ENCODE measurements at regions not wholly inside any gene's neighbourhood (a gene's known extent, or its start where the extent isn't known, plus 50 kb on each side); places are given as distances from the start of the nearest gene placed in this dataset.

DNA sequence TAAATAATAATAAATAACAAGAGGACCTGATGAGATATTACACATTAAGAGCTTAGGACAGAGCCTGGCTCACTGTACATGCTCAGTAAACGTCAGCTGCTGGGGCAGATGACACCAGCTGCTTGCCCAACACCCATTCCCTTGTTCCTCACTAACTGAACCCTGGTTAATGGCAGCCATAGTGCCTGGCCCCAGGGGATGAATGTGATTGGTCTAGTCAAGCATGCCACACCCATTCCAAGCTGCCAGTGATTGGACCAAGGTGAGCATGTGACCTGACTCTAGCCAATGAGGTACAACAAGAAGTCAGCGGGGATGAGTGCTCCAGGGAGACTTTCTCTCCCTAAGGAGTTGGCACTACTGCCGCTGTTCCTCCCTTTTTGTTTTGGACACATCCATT, 85.1 kb upstream of the PTPN1 start:
- H3K4me2 ChIP-seq (ENCODE audit: low read depth, low read length, poor library complexity, severe bottlenecking), result no peak overlapping the region
- TF ChIP-seq EZH2phosphoT487 (conservative IDR thresholded peaks at IDR 0.05; ENCODE audit: low read length) (no peak), CTCF (IDR thresholded peaks at IDR 0.05; ENCODE audit: insufficient read depth, low read length, poor library complexity, severe bottlenecking) (no peak)
- H3K4me3 ChIP-seq (ENCODE audit: insufficient read depth, low read length, poor library complexity, severe bottlenecking), result no peak overlapping the region
- H3K27me3 ChIP-seq (ENCODE audit: low read length), result no peaks in the 10 kb centered on the region
- no peaks in the 10 kb centered on the region for H3K36me3 ChIP-seq (ENCODE audit: low read length)
- H3K79me2 ChIP-seq (ENCODE audit: insufficient read depth, low read length), result no peaks in the 10 kb centered on the region
- no peak overlapping the region for H3K9ac ChIP-seq (ENCODE audit: low read length)
- H3F3A ChIP-seq (ENCODE audit: insufficient read depth), result no peaks in the 10 kb centered on the region
- no peak overlapping the region for H2AFZ ChIP-seq (ENCODE audit: low read depth, low read length, severe bottlenecking)
- no peaks in the 10 kb centered on the region for H4K20me1 ChIP-seq (ENCODE audit: low read depth, low read length)
- no peak overlapping the region for H3K27ac ChIP-seq (ENCODE audit: low read depth, low read length)
- H3K9me2 ChIP-seq (replicated peaks; ENCODE audit: insufficient read depth, low read length), result no peaks in the 10 kb centered on the region
- no peaks in the 10 kb centered on the region for H3K9me3 ChIP-seq (ENCODE audit: insufficient read depth, low read length)

DNA sequence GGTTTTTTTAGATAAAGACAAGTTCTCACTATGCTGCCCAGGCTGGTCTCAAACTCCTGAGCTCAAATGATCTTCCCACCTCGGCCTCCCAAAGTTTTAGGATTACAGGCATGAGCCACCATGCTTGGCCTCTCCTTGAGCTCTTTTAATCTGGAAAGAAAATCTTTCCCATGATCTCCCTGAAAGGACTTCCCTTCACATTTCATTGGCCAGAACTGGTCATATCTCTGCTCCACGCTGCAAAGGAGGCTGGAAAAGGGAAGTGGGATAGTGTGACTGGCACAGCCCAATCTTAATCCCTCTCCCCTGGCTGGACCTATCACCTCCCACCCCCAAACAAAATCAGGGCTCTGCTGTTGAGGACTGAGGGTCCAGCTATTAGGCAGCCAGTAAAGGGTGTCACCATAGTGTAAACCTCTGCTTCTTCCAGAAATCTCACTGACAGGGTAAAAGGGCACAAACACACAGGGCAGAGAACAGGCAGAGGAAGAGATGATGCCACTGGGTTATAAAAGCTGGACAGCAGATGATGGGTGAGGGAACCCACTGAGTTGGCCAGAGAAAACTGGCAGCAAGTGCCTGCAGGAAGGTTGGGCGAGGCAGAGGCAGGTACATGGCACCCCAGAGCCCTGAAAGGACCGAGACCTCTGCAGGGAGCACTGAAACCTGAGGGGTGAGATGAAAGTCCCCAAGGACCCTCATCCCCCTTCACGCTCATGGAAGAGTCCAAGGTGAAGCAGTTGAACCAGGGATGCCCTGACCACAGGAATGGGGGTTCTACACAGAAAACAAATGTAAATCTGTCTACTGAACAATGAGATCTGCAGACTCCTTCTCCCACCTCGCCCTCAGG, 83.1 kb upstream of the PTPN1 start:
- H3K4me2 ChIP-seq (ENCODE audit: low read depth, low read length, poor library complexity, severe bottlenecking), result no peak overlapping the region
- TF ChIP-seq CTCF (IDR thresholded peaks at IDR 0.05; ENCODE audit: insufficient read depth, low read length, poor library complexity, severe bottlenecking) (no peak), EZH2phosphoT487 (conservative IDR thresholded peaks at IDR 0.05; ENCODE audit: low read length) (no peak)
- no peaks in the 10 kb centered on the region for H3K9me3 ChIP-seq (ENCODE audit: insufficient read depth, low read length)
- no peaks in the 10 kb centered on the region for H3K79me2 ChIP-seq (ENCODE audit: insufficient read depth, low read length)
- H4K20me1 ChIP-seq (ENCODE audit: low read depth, low read length), result no peaks in the 10 kb centered on the region
- no peak overlapping the region for H2AFZ ChIP-seq (ENCODE audit: low read depth, low read length, severe bottlenecking)
- no peak overlapping the region for H3K4me3 ChIP-seq (ENCODE audit: insufficient read depth, low read length, poor library complexity, severe bottlenecking)
- H3K27me3 ChIP-seq (ENCODE audit: low read length), result no peaks in the 10 kb centered on the region
- H3F3A ChIP-seq (ENCODE audit: insufficient read depth), result no peaks in the 10 kb centered on the region
- no peak overlapping the region for H3K9ac ChIP-seq (ENCODE audit: low read length)
- H3K9me2 ChIP-seq (replicated peaks; ENCODE audit: insufficient read depth, low read length), result no peaks in the 10 kb centered on the region
- H3K36me3 ChIP-seq (ENCODE audit: low read length), result no peaks in the 10 kb centered on the region
- H3K27ac ChIP-seq (ENCODE audit: low read depth, low read length), result no peak overlapping the region

GRCh38 chr20:50427719-50428083, 82.5 kb upstream of the PTPN1 start:
- Histone ChIP-seq H3K27me3 (ENCODE audit: low read length) (no peaks in the 10 kb centered on the region), H4K20me1 (ENCODE audit: low read depth, low read length) (no peaks in the 10 kb centered on the region), H3K4me2 (ENCODE audit: low read depth, low read length, poor library complexity, severe bottlenecking) (no peak overlapping the region), H3K79me2 (ENCODE audit: insufficient read depth, low read length) (no peaks in the 10 kb centered on the region), H2AFZ (ENCODE audit: low read depth, low read length, severe bottlenecking) (no peak overlapping the region), H3K9ac (ENCODE audit: low read length) (no peak overlapping the region), H3K27ac (ENCODE audit: low read depth, low read length) (no peak overlapping the region), H3F3A (ENCODE audit: insufficient read depth) (no peaks in the 10 kb centered on the region), H3K9me3 (ENCODE audit: insufficient read depth, low read length) (no peaks in the 10 kb centered on the region), H3K4me3 (ENCODE audit: insufficient read depth, low read length, poor library complexity, severe bottlenecking) (no peak overlapping the region), H3K9me2 (replicated peaks; ENCODE audit: insufficient read depth, low read length) (no peaks in the 10 kb centered on the region), H3K36me3 (ENCODE audit: low read length) (no peaks in the 10 kb centered on the region)
- TF ChIP-seq CTCF (IDR thresholded peaks at IDR 0.05; ENCODE audit: insufficient read depth, low read length, poor library complexity, severe bottlenecking) (no peak), EZH2phosphoT487 (conservative IDR thresholded peaks at IDR 0.05; ENCODE audit: low read length) (no peak)

All from SU-DHL-6 (cell line).